Prostate gland (tissue), 2 donors: ENCODE measurements at regions not wholly inside any gene's neighbourhood (a gene's known extent, or its start where the extent isn't known, plus 50 kb on each side); places are given as distances from the start of the nearest gene placed in this dataset.

Source experiments
- POLR2A ChIP-seq: fragments of 450-650 bp; IDR thresholded peaks from one replicate; pipeline ENCODE4 v1.6.1; 2016; ENCODE audit warnings: antibody characterized with exemption, mild to moderate bottlenecking
- POLR2AphosphoS5 ChIP-seq: sonication (generic); formaldehyde crosslinking; IDR thresholded peaks from one replicate; pipeline ENCODE4 v1.6.1; 2017; ENCODE audit warnings: antibody characterized with exemption
- TF ChIP-seq, protein P1 (sequence below), 4 experiments: fragments of 200-600 bp in 2 of 4; fragments of 450-650 bp in 2 of 4; sonication (generic) in 2 of 4; IDR thresholded peaks; 1 replicate in 3 of 4; 2 replicates in 1 of 4; pipeline ENCODE4 v1.5.1; 2016 to 2019; ENCODE audit warnings: antibody characterized with exemption in 4 of 4, mild to moderate bottlenecking in 2 of 4, moderate library complexity in 2 of 4

DNA sequence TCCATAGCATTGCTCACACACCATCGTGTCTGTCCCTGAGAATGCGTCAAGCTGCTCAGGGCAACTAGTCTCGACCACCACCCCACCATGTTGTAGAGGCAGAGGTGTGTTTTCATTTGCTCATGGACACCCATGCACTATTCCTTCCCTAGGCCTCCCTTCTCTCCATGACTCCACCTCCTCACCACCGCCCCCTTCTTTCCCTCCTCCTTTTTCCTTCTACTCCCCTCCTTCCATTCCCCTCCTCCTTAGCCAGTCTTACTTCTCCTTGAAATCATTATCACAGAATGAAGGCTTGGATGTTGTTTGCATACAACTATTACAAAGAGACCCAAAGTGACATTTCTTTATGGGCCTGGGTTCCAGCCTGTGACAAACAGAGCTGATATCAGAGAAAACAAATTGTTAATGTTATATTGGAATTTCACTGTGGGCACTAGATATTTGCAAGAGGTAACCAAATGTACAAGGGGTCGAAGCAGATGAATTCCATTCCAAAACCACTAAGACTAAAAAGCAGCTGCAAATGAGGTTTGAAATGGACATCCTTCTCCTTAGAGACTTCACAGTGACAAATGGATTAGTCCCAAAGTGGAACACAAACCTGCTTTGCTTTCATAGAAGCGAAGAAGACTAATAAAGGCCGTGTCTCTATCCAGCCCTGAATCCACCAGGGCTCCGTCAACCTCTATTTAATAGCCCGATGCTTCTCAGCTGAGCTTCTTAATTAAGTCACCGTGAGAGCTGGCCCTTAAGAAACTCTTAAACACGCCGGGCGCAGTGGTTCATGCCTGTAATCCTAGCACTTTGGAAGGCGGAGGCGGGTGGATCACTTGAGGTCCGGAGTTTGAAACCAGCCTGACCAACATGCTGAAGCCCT is 275.8 kb upstream of the SULF2 start:
- TF ChIP-seq, protein P1, sequence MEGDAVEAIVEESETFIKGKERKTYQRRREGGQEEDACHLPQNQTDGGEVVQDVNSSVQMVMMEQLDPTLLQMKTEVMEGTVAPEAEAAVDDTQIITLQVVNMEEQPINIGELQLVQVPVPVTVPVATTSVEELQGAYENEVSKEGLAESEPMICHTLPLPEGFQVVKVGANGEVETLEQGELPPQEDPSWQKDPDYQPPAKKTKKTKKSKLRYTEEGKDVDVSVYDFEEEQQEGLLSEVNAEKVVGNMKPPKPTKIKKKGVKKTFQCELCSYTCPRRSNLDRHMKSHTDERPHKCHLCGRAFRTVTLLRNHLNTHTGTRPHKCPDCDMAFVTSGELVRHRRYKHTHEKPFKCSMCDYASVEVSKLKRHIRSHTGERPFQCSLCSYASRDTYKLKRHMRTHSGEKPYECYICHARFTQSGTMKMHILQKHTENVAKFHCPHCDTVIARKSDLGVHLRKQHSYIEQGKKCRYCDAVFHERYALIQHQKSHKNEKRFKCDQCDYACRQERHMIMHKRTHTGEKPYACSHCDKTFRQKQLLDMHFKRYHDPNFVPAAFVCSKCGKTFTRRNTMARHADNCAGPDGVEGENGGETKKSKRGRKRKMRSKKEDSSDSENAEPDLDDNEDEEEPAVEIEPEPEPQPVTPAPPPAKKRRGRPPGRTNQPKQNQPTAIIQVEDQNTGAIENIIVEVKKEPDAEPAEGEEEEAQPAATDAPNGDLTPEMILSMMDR (IDR thresholded peaks at IDR 0.05), result no peak
- TF ChIP-seq POLR2AphosphoS5 (no peak), POLR2A (no peak)
